B cell (primary cell): ENCODE measurements at regions not wholly inside any gene's neighbourhood (a gene's known extent, or its start where the extent isn't known, plus 50 kb on each side); places are given as distances from the start of the nearest gene placed in this dataset.

Experiments used
- CTCF ChIP-seq: fragments of 200-600 bp; IDR thresholded peaks from one replicate; pipeline ENCODE4 v1.8.0; 2022; ENCODE audit warnings: antibody characterized with exemption, mild to moderate bottlenecking
- EZH2 ChIP-seq: IDR thresholded peaks from 2 replicates; pipeline ENCODE4 v1.6.1; 2012; ENCODE audit warnings: borderline replicate concordance, low read depth, mild to moderate bottlenecking, moderate library complexity, low read length; ENCODE audit not compliant: insufficient read depth, poor library complexity, severe bottlenecking

GRCh38 chr4:18435781-18436180 is 414.2 kb upstream of the LCORL start:
- no peak for TF ChIP-seq CTCF
- no peak for TF ChIP-seq EZH2
